Parathyroid adenoma (tissue), 2 donors: ENCODE measurements at regions not wholly inside any gene's neighbourhood (a gene's known extent, or its start where the extent isn't known, plus 50 kb on each side); places are given as distances from the start of the nearest gene placed in this dataset.

Experiments
- H2AFZ ChIP-seq: fragments of 300-600 bp; sonication (generic); one replicate; pipeline ENCODE4 v1.7.0; 2017; ENCODE audit warnings: antibody characterized with exemption, mild to moderate bottlenecking
- H3K27ac ChIP-seq: fragments of 300-600 bp; sonication (generic); one replicate; pipeline ENCODE4 v1.7.0; 2017
- H3K27me3 ChIP-seq: fragments of 300-600 bp; sonication (generic); one replicate; pipeline ENCODE4 v1.7.0; 2017; ENCODE audit warnings: low read length; ENCODE audit not compliant: control insufficient read depth, insufficient read depth
- H3K36me3 ChIP-seq: fragments of 300-600 bp; sonication (generic); one replicate; pipeline ENCODE4 v1.7.0; 2017; ENCODE audit warnings: low read length; ENCODE audit not compliant: control insufficient read depth, insufficient read depth
- H3K4me1 ChIP-seq: fragments of 300-600 bp; sonication (generic); one replicate; pipeline ENCODE4 v1.7.0; 2017; ENCODE audit warnings: control low read depth
- H3K4me2 ChIP-seq: fragments of 300-600 bp; sonication (generic); one replicate; pipeline ENCODE4 v1.7.0; 2017; ENCODE audit warnings: low read length
- H3K4me3 ChIP-seq: fragments of 300-600 bp; sonication (generic); one replicate; pipeline ENCODE4 v1.7.0; 2017; ENCODE audit warnings: low read depth, low read length
- H3K79me2 ChIP-seq: fragments of 300-600 bp; sonication (generic); one replicate; pipeline ENCODE4 v1.7.0; 2017; ENCODE audit warnings: control low read depth
- H3K9ac ChIP-seq: fragments of 300-600 bp; sonication (generic); one replicate; pipeline ENCODE4 v1.7.0; 2017; ENCODE audit warnings: mild to moderate bottlenecking
- H3K9me3 ChIP-seq: fragments of 300-600 bp; sonication (generic); one replicate; pipeline ENCODE4 v1.7.0; 2017; ENCODE audit warnings: low read length; ENCODE audit not compliant: control insufficient read depth
- CTCF ChIP-seq: fragments of 300-600 bp; sonication (generic); IDR thresholded peaks from one replicate; pipeline ENCODE4 v1.7.0; 2017; ENCODE audit warnings: antibody characterized with exemption, mild to moderate bottlenecking
- donor health status: primary hyperparathyroidism.

- Histone ChIP-seq H3K36me3 (no peaks in the 10 kb centered on the region), H3K79me2 (no peaks in the 10 kb centered on the region), H3K27ac (no peak overlapping the region), H3K4me3 (no peak overlapping the region), H3K27me3 (no peaks in the 10 kb centered on the region), H3K4me2 (no peak overlapping the region), H3K9me3 (no peaks in the 10 kb centered on the region), H3K9ac (no peak overlapping the region), H3K4me1 (no peaks in the 10 kb centered on the region), H2AFZ (no peak overlapping the region)
- no peak for TF ChIP-seq CTCF
These were observed 1513.6 kb downstream of the BRD1 start for GRCh38 chr22:48314073-48314472.

GRCh38 chr22:48313175-48313830 lies 1514.4 kb downstream of the BRD1 start:
- Histone ChIP-seq H3K36me3 (no peaks in the 10 kb centered on the region), H3K4me3 (no peak overlapping the region), H3K27ac (no peak overlapping the region), H2AFZ (no peak overlapping the region), H3K4me1 (no peaks in the 10 kb centered on the region), H3K79me2 (no peaks in the 10 kb centered on the region), H3K4me2 (no peak overlapping the region), H3K9me3 (no peaks in the 10 kb centered on the region), H3K27me3 (no peaks in the 10 kb centered on the region), H3K9ac (no peak overlapping the region)
- TF ChIP-seq CTCF = no peak

- Histone ChIP-seq H3K4me3 (no peak overlapping the region), H3K4me2 (no peak overlapping the region), H3K27ac (no peak overlapping the region), H3K79me2 (no peaks in the 10 kb centered on the region), H3K36me3 (no peaks in the 10 kb centered on the region), H3K27me3 (no peaks in the 10 kb centered on the region), H3K9me3 (no peaks in the 10 kb centered on the region), H3K9ac (no peak overlapping the region), H2AFZ (no peak overlapping the region), H3K4me1 (no peaks in the 10 kb centered on the region)
- no peak for TF ChIP-seq CTCF
These were observed 1516.9 kb downstream of the BRD1 start for GRCh38 chr22:48310740-48311139.

- H3K36me3 ChIP-seq = no peaks in the 10 kb centered on the region
- no peaks in the 10 kb centered on the region for H3K79me2 ChIP-seq
- no peak overlapping the region for H3K9ac ChIP-seq
- H2AFZ ChIP-seq = no peak overlapping the region
- no peak overlapping the region for H3K4me2 ChIP-seq
- TF ChIP-seq CTCF = no peak
- no peaks in the 10 kb centered on the region for H3K4me1 ChIP-seq
- H3K27me3 ChIP-seq = no peaks in the 10 kb centered on the region
- H3K9me3 ChIP-seq = no peaks in the 10 kb centered on the region
- no peak overlapping the region for H3K4me3 ChIP-seq
- H3K27ac ChIP-seq = no peak overlapping the region
These were observed 1517.4 kb downstream of the BRD1 start for GRCh38 chr22:48310289-48310688.

GRCh38 chr22:48309836-48310235 lies 1517.8 kb downstream of the BRD1 start:
- Histone ChIP-seq H3K79me2 (no peaks in the 10 kb centered on the region), H3K36me3 (no peaks in the 10 kb centered on the region), H3K27ac (no peak overlapping the region), H3K4me1 (no peaks in the 10 kb centered on the region), H3K4me3 (no peak overlapping the region), H2AFZ (no peak overlapping the region), H3K4me2 (no peak overlapping the region), H3K9me3 (no peaks in the 10 kb centered on the region), H3K27me3 (no peaks in the 10 kb centered on the region), H3K9ac (no peak overlapping the region)
- no peak for TF ChIP-seq CTCF
